IMR-90 (cell line): ENCODE measurements at regions not wholly inside any gene's neighbourhood (a gene's known extent, or its start where the extent isn't known, plus 50 kb on each side); places are given as distances from the start of the nearest gene placed in this dataset.
A peak's percentile ranks its signal among the peaks of the same experiment; 100 is the strongest.

Experiments used
- ATAC-seq: fragments of 200-7000 bp; cut with Tn5 transposase; 2 replicates; pipeline ENCODE4 v1.9.1; 2020; ENCODE audit warnings: low read depth, mild to moderate bottlenecking, moderate library complexity
- BruUV-seq: library from RNA; stranded (reverse); fragments of 400-500 nt; replicated peaks from 2 replicates; lab custom pipeline; 2021; lab: Mats Ljungman, UMichigan
- CTCF ChIA-PET: fragments of 300-600 bp; formaldehyde crosslinking; extraction: SDS; loops from one replicate; lab custom pipeline; 2021; ENCODE audit warnings: antibody characterized with exemption; lab: Yijun Ruan, JAX
- POLR2A ChIA-PET: fragments of 300-600 bp; sonication (Branson Sonifier 250); formaldehyde crosslinking; loops from one replicate; lab custom pipeline; 2022; ENCODE audit warnings: antibody characterized with exemption; ENCODE audit not compliant: unreplicated experiment; lab: Charles Lee
- DNase-seq: peaks from one replicate; pipeline ENCODE4 v3.0.0; 2013
- H2AFZ ChIP-seq: replicated peaks from 2 replicates; pipeline ENCODE3; 2013; ENCODE audit warnings: low read length, mild to moderate bottlenecking; ENCODE audit not compliant: poor library complexity
- H2AK5ac ChIP-seq: 2 replicates; pipeline ENCODE4 v1.6.1; 2013; ENCODE audit warnings: low read depth, low read length, inconsistent platforms
- H2AK9ac ChIP-seq: replicated peaks from 2 replicates; pipeline ENCODE3; 2013; ENCODE audit warnings: mild to moderate bottlenecking, low read depth, low read length, moderate library complexity; ENCODE audit not compliant: poor library complexity
- H2BK120ac ChIP-seq: 2 replicates; pipeline ENCODE4 v1.6.1; 2013; ENCODE audit warnings: low read depth, low read length, inconsistent platforms
- H2BK15ac ChIP-seq: 3 replicates; pipeline ENCODE4 v1.6.1; 2013; ENCODE audit warnings: low read depth, low read length, inconsistent platforms
- H2BK20ac ChIP-seq: 2 replicates; pipeline ENCODE4 v1.6.1; 2013; ENCODE audit warnings: low read depth, mild to moderate bottlenecking, inconsistent platforms, low read length, moderate library complexity
- H2BK5ac ChIP-seq: 2 replicates; pipeline ENCODE4 v1.6.1; 2013; ENCODE audit warnings: mild to moderate bottlenecking, low read depth, low read length, inconsistent platforms; ENCODE audit not compliant: poor library complexity, severe bottlenecking
- H3K14ac ChIP-seq: replicated peaks from 2 replicates; pipeline ENCODE4 v1.6.1; 2013; ENCODE audit warnings: low read depth, low read length, inconsistent platforms
- H3K18ac ChIP-seq: 2 replicates; pipeline ENCODE4 v1.6.1; 2013; ENCODE audit warnings: low read depth, low read length, control low read depth
- H3K23ac ChIP-seq: 2 replicates; pipeline ENCODE4 v1.6.1; 2013; ENCODE audit warnings: low read depth, low read length, inconsistent platforms
- H3K27ac ChIP-seq: 2 replicates; pipeline ENCODE4 v1.5.1; 2013; ENCODE audit warnings: mild to moderate bottlenecking, control low read depth, low read length; ENCODE audit not compliant: insufficient read depth
- H3K27me3 ChIP-seq: 2 replicates; pipeline ENCODE4 v1.6.1; 2013; ENCODE audit warnings: low read length; ENCODE audit not compliant: control insufficient read depth, insufficient read depth
- H3K36me3 ChIP-seq: 2 replicates; pipeline ENCODE4 v1.6.1; 2013; ENCODE audit warnings: low read length, mixed read lengths; ENCODE audit not compliant: control insufficient read depth, insufficient read depth
- H3K4ac ChIP-seq: 2 replicates; pipeline ENCODE4 v1.6.1; 2013; ENCODE audit warnings: low read depth, low read length, inconsistent platforms
- H3K4me1 ChIP-seq: 2 replicates; pipeline ENCODE4 v1.6.1; 2013; ENCODE audit warnings: low read length, mixed read lengths; ENCODE audit not compliant: control insufficient read depth, insufficient read depth
- H3K4me2 ChIP-seq: 2 replicates; pipeline ENCODE4 v1.6.1; 2013; ENCODE audit warnings: low read depth, mild to moderate bottlenecking, control low read depth, low read length, moderate library complexity
- H3K4me3 ChIP-seq: 2 replicates; pipeline ENCODE4 v1.5.1; 2013; ENCODE audit warnings: low read depth, mild to moderate bottlenecking, control low read depth, low read length, moderate library complexity; ENCODE audit not compliant: insufficient read depth
- H3K56ac ChIP-seq: 2 replicates; pipeline ENCODE4 v1.6.1; 2013; ENCODE audit warnings: low read length, inconsistent platforms; ENCODE audit not compliant: insufficient read depth; ENCODE audit errors: extremely low read depth
- H3K79me1 ChIP-seq, 2 experiments: 2 replicates each; pipeline ENCODE4 v1.6.1; 2013; ENCODE audit warnings: low read length in 2 of 2, inconsistent platforms in 1 of 2, low read depth in 1 of 2
- H3K9ac ChIP-seq: 2 replicates; pipeline ENCODE4 v1.6.1; 2013; ENCODE audit warnings: low read depth, low read length, control low read depth
- H3K9me1 ChIP-seq: 2 replicates; pipeline ENCODE4 v1.6.1; 2013; ENCODE audit warnings: low read length, inconsistent platforms; ENCODE audit not compliant: insufficient read depth
- H3K9me3 ChIP-seq: 2 replicates; pipeline ENCODE4 v1.6.1; 2013; ENCODE audit warnings: low read length; ENCODE audit not compliant: control insufficient read depth, insufficient read depth
- H4K20me1 ChIP-seq: 2 replicates; pipeline ENCODE4 v1.6.1; 2013; ENCODE audit warnings: low read length, inconsistent platforms; ENCODE audit not compliant: insufficient read depth
- H4K5ac ChIP-seq: 2 replicates; pipeline ENCODE4 v1.6.1; 2013; ENCODE audit warnings: mild to moderate bottlenecking, low read depth, low read length, control low read depth
- H4K8ac ChIP-seq, 2 experiments: 2 replicates each; pipeline ENCODE4 v1.6.1; 2013; ENCODE audit warnings: low read depth in 2 of 2, low read length in 2 of 2, control low read depth in 1 of 2, inconsistent platforms in 1 of 2
- H4K91ac ChIP-seq: 2 replicates; pipeline ENCODE4 v1.6.1; 2013; ENCODE audit warnings: low read depth, low read length, inconsistent platforms; ENCODE audit not compliant: insufficient read depth
- MAFK ChIP-seq: IDR thresholded peaks from 2 replicates; pipeline ENCODE4 v1.6.1; 2012; ENCODE audit warnings: low read depth, low read length, improper control_type of control experiment
- SMC3 ChIP-seq: fragments of 150-350 bp; IDR thresholded peaks from 2 replicates; pipeline ENCODE4 v1.6.1; 2016; ENCODE audit warnings: low read depth, mild to moderate bottlenecking, antibody characterized with exemption, low read length, moderate library complexity
- WGBS, 2 experiments: methylation state at CpG; one replicate each; pipeline versions ENCODE4 v1.1.5 to v1.1.7; 2013; ENCODE audit warnings: missing lambda C conversion rate in 2 of 2; ENCODE audit not compliant: insufficient read length in 1 of 2; ENCODE audit errors: extremely low coverage in 2 of 2; 5-methylcytosine and 5-hydroxymethylcytosine counted together
- dilution Hi-C: fragments of 300-500 bp; cut with HindIII; formaldehyde crosslinking; loops from one replicate; pipeline ENCODE4 v1.14.3; 2018; ENCODE audit warnings: low sequenced_read_pairs; ENCODE audit not compliant: unreplicated experiment
- in situ Hi-C: fragments of 300-500 bp; cut with MboI; formaldehyde crosslinking; loops from 3 replicates; pipeline ENCODE4 v1.14.3; 2019; ENCODE audit warnings: low sequenced_read_pairs, inconsistent platforms, mixed read lengths
- intact Hi-C: fragments of 100-400 bp; cut with micrococcal nuclease; formaldehyde crosslinking; loops from 2 replicates; pipeline ENCODE4 v1.10.0; 2022

- Histone ChIP-seq H3K9me1 (no peaks in the 10 kb centered on the region), H2AFZ (no peak overlapping the region), H3K56ac (no peak overlapping the region), H3K4me1 (no peaks in the 10 kb centered on the region), H4K8ac (no peak overlapping the region), H2BK5ac (no peak overlapping the region), H3K27ac (no peak overlapping the region), H3K23ac (no peak overlapping the region), H2BK20ac (no peak overlapping the region), H3K36me3 (no peaks in the 10 kb centered on the region), H2BK120ac (no peak overlapping the region), H3K4ac (no peak overlapping the region), H3K4me3 (no peak overlapping the region), H3K18ac (no peak overlapping the region), H4K91ac (no peak overlapping the region), H3K27me3 (no peaks in the 10 kb centered on the region), H2AK9ac (no peak overlapping the region), H3K79me1 (no peaks in the 10 kb centered on the region), H3K9me3 (no peaks in the 10 kb centered on the region), H4K5ac (no peak overlapping the region), H2AK5ac (no peak overlapping the region), H2BK15ac (no peak overlapping the region), H3K4me2 (no peak overlapping the region), H3K14ac (no peak overlapping the region), H3K9ac (no peak overlapping the region), H4K20me1 (no peaks in the 10 kb centered on the region)
- dilution Hi-C loops (no loop called here), intact Hi-C loops (no loop called here), in situ Hi-C loops (no loop called here)
- WGBS, 2 experiments, result no CpG with 5 or more reads among the region's 3 CpGs
- DNase-seq (no peak), ATAC-seq (no peak)
- CTCF ChIA-PET, result no interaction called here
- POLR2A ChIA-PET, result no interaction called here
- peak; percentile 60 for TF ChIP-seq MAFK
- no peak for TF ChIP-seq SMC3
- BruUV-seq, result no TSS peak
These were observed 314.6 kb downstream of the C7orf25 start for GRCh38 chr7:42597300-42597699.
